ENCODE measurements at regions not wholly inside any gene's neighbourhood (a gene's known extent, or its start where the extent isn't known, plus 50 kb on each side); places are given as distances from the start of the nearest gene placed in this dataset.
A peak's percentile ranks its signal among the peaks of the same experiment; 100 is the strongest.

- H3K9me3 ChIP-seq = no peaks in the 10 kb centered on the region
- TF ChIP-seq CTCF (IDR thresholded peaks at IDR 0.05) = no peak
- no peak overlapping the region for H3K27ac ChIP-seq
- H3K27me3 ChIP-seq = no peaks in the 10 kb centered on the region
- no peaks in the 10 kb centered on the region for H3K4me1 ChIP-seq
- no peak overlapping the region for H3K4me3 ChIP-seq
- 49 to 64% methylated on average over 1 of the region's 1 CpG for WGBS, 2 donors
- FAIRE-seq (peak; percentile 20), ATAC-seq (no peak), DNase-seq (no peak)
- no peaks in the 10 kb centered on the region for H3K36me3 ChIP-seq
- intact Hi-C loops (cut with DNase I) = no loop called here
Measured at GRCh38 chr7:118079369-118079768, 104.6 kb upstream of the LSM8 start.

DNA sequence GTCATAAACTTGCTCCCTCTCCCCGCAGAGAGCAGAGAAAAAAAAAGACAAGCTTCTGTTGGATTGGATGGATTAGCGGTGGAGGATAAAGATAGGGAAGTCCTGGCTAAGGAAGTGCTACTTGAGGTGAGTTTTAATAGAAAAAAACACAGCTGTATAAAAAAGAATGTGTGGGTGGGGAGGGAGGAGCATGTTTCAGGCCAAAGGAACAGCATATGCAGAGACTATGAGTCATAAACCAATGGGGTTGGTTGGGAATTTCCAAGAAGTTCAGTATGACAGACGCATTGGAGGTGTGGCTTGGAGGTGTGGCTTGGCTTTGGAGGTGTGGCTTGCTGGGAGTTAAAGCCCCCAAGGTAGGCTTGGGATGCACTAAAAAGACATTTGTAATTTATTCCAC lies 103.0 kb upstream of the LSM8 start:
- Histone ChIP-seq H3K9me3 (no peaks in the 10 kb centered on the region), H3K4me1 (no peaks in the 10 kb centered on the region), H3K27me3 (no peaks in the 10 kb centered on the region), H3K4me3 (no peak overlapping the region), H3K27ac (no peak overlapping the region), H3K36me3 (no peaks in the 10 kb centered on the region)
- intact Hi-C loops (cut with DNase I) = no loop called here
- no peak for DNase-seq
- no peak for FAIRE-seq
- ATAC-seq = peak in 2 of 4 donors; percentile 46 to 77
- 59 to 74% methylated on average over 3 of the region's 3 CpGs for WGBS, 2 donors
- TF ChIP-seq CTCF (IDR thresholded peaks at IDR 0.05) = no peak

GRCh38 chr7:118082506-118082905 lies 101.5 kb upstream of the LSM8 start:
- no peak for ATAC-seq
- H3K36me3 ChIP-seq = no peaks in the 10 kb centered on the region
- no peaks in the 10 kb centered on the region for H3K4me1 ChIP-seq
- H3K27me3 ChIP-seq = no peaks in the 10 kb centered on the region
- no peak for DNase-seq
- H3K27ac ChIP-seq = no peak overlapping the region
- H3K4me3 ChIP-seq = no peak overlapping the region
- H3K9me3 ChIP-seq = no peaks in the 10 kb centered on the region
- FAIRE-seq = no peak
- TF ChIP-seq CTCF (IDR thresholded peaks at IDR 0.05) = no peak
- intact Hi-C loops (cut with DNase I) = no loop called here

DNA sequence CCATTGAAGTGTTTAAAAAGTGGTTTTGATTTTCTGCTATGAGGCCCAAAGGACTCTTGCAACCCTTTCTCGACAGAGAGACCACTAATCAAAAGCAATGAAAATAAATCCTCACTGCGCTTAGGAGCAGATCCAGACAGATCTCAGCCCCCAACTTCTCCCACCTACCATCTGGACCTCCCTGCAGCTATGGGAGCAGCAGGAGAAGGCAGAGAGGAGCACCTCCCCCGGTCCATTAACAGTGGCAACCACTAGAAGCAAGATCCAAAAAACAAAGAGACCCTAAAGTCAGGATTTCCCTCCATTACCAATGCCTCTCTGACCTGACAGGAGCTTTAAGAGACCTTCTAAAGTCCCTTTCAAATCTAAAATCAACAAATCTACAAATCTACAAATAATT lies 99.0 kb upstream of the LSM8 start:
- DNase-seq (no peak), FAIRE-seq (no peak), ATAC-seq (no peak)
- no peak for TF ChIP-seq CTCF (IDR thresholded peaks at IDR 0.05)
- Histone ChIP-seq H3K36me3 (no peaks in the 10 kb centered on the region), H3K27me3 (no peaks in the 10 kb centered on the region), H3K27ac (no peak overlapping the region), H3K9me3 (no peaks in the 10 kb centered on the region), H3K4me1 (no peaks in the 10 kb centered on the region), H3K4me3 (no peak overlapping the region)
- intact Hi-C loops (cut with DNase I) = no loop called here
- WGBS, 2 donors = 54 to 73% methylated on average over 3 of the region's 3 CpGs

DNA sequence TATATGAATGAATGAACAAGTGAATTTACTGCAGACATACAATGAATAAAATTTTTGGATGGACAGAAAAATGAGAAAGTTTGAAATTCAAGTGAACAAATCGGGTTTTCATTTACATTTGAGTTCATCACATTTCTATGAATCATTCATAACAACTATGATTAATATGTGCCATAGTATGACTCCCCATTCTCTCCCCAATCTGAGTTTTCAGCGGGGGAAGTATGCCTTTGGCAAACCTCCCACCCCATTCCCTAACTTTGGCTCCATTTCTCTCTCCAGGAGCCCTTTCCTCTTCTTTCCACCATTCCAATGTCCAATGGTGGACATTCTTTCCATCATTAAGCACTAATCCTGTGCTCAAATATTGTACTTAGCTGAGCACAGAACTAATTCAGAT lies 96.8 kb upstream of the LSM8 start:
- ATAC-seq (no peak), DNase-seq (no peak), FAIRE-seq (no peak)
- intact Hi-C loops (cut with DNase I) = no loop called here
- no peaks in the 10 kb centered on the region for H3K36me3 ChIP-seq
- H3K27ac ChIP-seq = no peak overlapping the region
- no peaks in the 10 kb centered on the region for H3K27me3 ChIP-seq
- WGBS, 2 donors = 72 to 82% methylated on average over 2 of the region's 2 CpGs
- H3K9me3 ChIP-seq = no peaks in the 10 kb centered on the region
- H3K4me1 ChIP-seq = no peaks in the 10 kb centered on the region
- H3K4me3 ChIP-seq = no peak overlapping the region
- TF ChIP-seq CTCF (IDR thresholded peaks at IDR 0.05) = no peak
